ENCODE measurements at regions not wholly inside any gene's neighbourhood (a gene's known extent, or its start where the extent isn't known, plus 50 kb on each side); places are given as distances from the start of the nearest gene placed in this dataset.

DNA sequence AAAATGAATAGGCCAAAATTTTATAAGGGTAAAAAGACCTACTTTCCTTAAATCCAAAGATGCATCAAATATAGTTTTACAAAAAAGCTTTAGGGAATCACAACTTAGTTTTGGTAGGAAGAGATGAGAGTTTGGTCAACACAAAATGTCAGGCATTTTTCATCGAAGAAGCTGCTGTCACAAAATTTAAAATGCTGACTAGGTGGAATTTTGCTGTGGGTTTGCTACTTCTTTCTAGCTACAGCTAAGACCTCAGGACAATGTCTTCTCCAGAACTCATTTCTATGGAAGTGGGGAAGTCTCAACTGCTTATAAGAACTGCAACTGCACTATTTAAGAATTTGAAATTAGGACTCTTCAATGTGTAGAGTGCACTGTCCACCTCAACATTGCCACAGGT is 351.1 kb downstream of the HAO1 start (continued):
- TF ChIP-seq, protein P1, sequence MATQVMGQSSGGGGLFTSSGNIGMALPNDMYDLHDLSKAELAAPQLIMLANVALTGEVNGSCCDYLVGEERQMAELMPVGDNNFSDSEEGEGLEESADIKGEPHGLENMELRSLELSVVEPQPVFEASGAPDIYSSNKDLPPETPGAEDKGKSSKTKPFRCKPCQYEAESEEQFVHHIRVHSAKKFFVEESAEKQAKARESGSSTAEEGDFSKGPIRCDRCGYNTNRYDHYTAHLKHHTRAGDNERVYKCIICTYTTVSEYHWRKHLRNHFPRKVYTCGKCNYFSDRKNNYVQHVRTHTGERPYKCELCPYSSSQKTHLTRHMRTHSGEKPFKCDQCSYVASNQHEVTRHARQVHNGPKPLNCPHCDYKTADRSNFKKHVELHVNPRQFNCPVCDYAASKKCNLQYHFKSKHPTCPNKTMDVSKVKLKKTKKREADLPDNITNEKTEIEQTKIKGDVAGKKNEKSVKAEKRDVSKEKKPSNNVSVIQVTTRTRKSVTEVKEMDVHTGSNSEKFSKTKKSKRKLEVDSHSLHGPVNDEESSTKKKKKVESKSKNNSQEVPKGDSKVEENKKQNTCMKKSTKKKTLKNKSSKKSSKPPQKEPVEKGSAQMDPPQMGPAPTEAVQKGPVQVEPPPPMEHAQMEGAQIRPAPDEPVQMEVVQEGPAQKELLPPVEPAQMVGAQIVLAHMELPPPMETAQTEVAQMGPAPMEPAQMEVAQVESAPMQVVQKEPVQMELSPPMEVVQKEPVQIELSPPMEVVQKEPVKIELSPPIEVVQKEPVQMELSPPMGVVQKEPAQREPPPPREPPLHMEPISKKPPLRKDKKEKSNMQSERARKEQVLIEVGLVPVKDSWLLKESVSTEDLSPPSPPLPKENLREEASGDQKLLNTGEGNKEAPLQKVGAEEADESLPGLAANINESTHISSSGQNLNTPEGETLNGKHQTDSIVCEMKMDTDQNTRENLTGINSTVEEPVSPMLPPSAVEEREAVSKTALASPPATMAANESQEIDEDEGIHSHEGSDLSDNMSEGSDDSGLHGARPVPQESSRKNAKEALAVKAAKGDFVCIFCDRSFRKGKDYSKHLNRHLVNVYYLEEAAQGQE (IDR thresholded peaks at IDR 0.05; ENCODE audit: low read depth, low read length), result no peak
- no peak for TF ChIP-seq JUND (IDR thresholded peaks at IDR 0.05)
- TF ChIP-seq FOXJ3 (CRISPR knock-in tag; IDR thresholded peaks at IDR 0.05), result no peak
- TF ChIP-seq, protein P2, sequence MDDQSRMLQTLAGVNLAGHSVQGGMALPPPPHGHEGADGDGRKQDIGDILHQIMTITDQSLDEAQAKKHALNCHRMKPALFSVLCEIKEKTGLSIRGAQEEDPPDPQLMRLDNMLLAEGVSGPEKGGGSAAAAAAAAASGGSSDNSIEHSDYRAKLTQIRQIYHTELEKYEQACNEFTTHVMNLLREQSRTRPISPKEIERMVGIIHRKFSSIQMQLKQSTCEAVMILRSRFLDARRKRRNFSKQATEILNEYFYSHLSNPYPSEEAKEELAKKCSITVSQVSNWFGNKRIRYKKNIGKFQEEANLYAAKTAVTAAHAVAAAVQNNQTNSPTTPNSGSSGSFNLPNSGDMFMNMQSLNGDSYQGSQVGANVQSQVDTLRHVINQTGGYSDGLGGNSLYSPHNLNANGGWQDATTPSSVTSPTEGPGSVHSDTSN (IDR thresholded peaks at IDR 0.05), result no peak
- no peak for TF ChIP-seq TCF12 (IDR thresholded peaks at IDR 0.05)

DNA sequence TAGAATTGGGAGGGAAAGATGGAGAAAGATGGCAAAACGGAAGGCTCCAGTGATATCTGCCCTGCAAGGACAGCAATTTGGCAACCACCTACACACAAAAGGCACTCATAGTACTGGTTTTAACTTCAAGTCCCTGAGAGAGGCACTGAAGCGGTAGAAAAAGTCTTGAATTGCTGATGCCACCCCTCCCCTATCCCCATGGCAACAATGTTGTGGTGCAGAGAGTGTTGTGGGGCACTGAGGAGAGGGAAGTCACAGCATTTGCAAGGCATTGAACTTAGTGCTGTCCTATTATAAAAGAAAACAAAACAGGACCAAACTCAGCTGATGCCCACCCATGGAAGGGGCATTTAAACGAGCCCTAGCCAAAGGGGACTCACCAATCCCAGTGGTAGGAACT is 343.7 kb downstream of the HAO1 start:
- Histone ChIP-seq H2AFZ (ENCODE audit: low read depth) (no peak overlapping the region), H3K4me2 (no peak overlapping the region), H3K27ac (ENCODE audit: low read depth in 2 of 2, low read length in 1 of 2) (no peak overlapping the region), H3K4me3 (ENCODE audit: low read depth in 2 of 2, low read length in 1 of 2) (no peak overlapping the region), H3K9ac (no peak overlapping the region), H3K4me1 (ENCODE audit: control insufficient read depth in 1 of 2, insufficient read depth in 2 of 2, low read depth in 1 of 2, low read length in 1 of 2) (no peaks in the 10 kb centered on the region), H3K9me3 (no peaks in the 10 kb centered on the region), H3K79me2 (ENCODE audit: insufficient read depth) (no peaks in the 10 kb centered on the region), H3K9me2 (no peaks in the 10 kb centered on the region), H4K20me1 (ENCODE audit: insufficient read depth) (no peaks in the 10 kb centered on the region), H3F3A (replicated peaks; ENCODE audit: insufficient read depth) (no peaks in the 10 kb centered on the region), H3K36me3 (replicated peaks in 1 of 2; ENCODE audit: control insufficient read depth in 1 of 2, insufficient read depth in 2 of 2, low read length in 1 of 2) (no peaks in the 10 kb centered on the region), H3K27me3 (ENCODE audit: insufficient read depth) (no peaks in the 10 kb centered on the region)
- no peak for DNase-seq
- TF ChIP-seq TEAD4 (IDR thresholded peaks at IDR 0.05; ENCODE audit: borderline replicate concordance, insufficient read depth) (no peak), RXRA (IDR thresholded peaks at IDR 0.05; ENCODE audit: borderline replicate concordance, low read depth) (no peak), TAF1 (IDR thresholded peaks at IDR 0.05; ENCODE audit: borderline replicate concordance, low read depth, low read length) (no peak), SMC3 (IDR thresholded peaks at IDR 0.05; ENCODE audit: low read depth, low read length) (no peak), RFX5 (IDR thresholded peaks at IDR 0.05; ENCODE audit: low read length) (no peak), NRF1 (IDR thresholded peaks at IDR 0.05; ENCODE audit: low read depth, low read length) (no peak), NFIC (IDR thresholded peaks at IDR 0.05; ENCODE audit: borderline replicate concordance) (no peak), YY1 (IDR thresholded peaks at IDR 0.05; ENCODE audit: low read depth) (no peak), POLR2AphosphoS5 (IDR thresholded peaks at IDR 0.05; ENCODE audit: low read depth, low read length) (no peak), EP300 (IDR thresholded peaks at IDR 0.05; ENCODE audit: borderline replicate concordance in 1 of 2, low read depth in 1 of 2, low read length in 1 of 2) (no peak), GABPA (IDR thresholded peaks at IDR 0.05; ENCODE audit: low read depth) (no peak)
- TF ChIP-seq, protein P2 (IDR thresholded peaks at IDR 0.05), result no peak
- TF ChIP-seq, protein P3, sequence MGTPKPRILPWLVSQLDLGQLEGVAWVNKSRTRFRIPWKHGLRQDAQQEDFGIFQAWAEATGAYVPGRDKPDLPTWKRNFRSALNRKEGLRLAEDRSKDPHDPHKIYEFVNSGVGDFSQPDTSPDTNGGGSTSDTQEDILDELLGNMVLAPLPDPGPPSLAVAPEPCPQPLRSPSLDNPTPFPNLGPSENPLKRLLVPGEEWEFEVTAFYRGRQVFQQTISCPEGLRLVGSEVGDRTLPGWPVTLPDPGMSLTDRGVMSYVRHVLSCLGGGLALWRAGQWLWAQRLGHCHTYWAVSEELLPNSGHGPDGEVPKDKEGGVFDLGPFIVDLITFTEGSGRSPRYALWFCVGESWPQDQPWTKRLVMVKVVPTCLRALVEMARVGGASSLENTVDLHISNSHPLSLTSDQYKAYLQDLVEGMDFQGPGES (IDR thresholded peaks at IDR 0.05; ENCODE audit: low read depth, low read length), result no peak
- TF ChIP-seq, protein P4, sequence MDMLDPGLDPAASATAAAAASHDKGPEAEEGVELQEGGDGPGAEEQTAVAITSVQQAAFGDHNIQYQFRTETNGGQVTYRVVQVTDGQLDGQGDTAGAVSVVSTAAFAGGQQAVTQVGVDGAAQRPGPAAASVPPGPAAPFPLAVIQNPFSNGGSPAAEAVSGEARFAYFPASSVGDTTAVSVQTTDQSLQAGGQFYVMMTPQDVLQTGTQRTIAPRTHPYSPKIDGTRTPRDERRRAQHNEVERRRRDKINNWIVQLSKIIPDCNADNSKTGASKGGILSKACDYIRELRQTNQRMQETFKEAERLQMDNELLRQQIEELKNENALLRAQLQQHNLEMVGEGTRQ (IDR thresholded peaks at IDR 0.05; ENCODE audit: borderline replicate concordance, low read depth, low read length), result no peak
- ChIA-PET POLR2A (no interaction called here), CTCF (no interaction called here)
- 11% methylated on average over 3 of the region's 3 CpGs for WGBS (ENCODE audit: low lambda C conversion rate)
